ENCODE measurements at regions not wholly inside any gene's neighbourhood (a gene's known extent, or its start where the extent isn't known, plus 50 kb on each side); places are given as distances from the start of the nearest gene placed in this dataset.

DNA sequence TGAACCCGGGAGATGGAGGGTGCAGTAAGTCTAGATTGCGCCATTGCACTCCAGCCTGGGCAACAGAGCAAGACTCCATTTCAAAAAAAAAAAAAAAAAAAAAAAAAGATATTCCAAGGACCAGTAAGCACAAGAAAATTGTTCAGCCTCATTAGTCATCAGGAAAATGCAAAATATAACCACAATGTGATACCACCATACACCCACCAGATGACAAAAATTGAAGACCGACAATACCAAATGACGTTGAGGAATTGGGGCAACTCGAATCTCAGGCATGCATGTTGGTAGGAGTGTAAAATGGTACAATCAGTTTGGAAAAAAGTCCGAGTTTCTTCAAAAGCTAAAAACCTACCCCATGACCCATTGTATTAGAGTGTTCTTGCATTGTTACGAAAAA is 130.2 kb upstream of the FAM9B start:
- no peak overlapping the region for H3K27ac ChIP-seq
- H3K36me3 ChIP-seq = no peaks in the 10 kb centered on the region
- no peaks in the 10 kb centered on the region for H3K27me3 ChIP-seq
- TF ChIP-seq, protein P1, sequence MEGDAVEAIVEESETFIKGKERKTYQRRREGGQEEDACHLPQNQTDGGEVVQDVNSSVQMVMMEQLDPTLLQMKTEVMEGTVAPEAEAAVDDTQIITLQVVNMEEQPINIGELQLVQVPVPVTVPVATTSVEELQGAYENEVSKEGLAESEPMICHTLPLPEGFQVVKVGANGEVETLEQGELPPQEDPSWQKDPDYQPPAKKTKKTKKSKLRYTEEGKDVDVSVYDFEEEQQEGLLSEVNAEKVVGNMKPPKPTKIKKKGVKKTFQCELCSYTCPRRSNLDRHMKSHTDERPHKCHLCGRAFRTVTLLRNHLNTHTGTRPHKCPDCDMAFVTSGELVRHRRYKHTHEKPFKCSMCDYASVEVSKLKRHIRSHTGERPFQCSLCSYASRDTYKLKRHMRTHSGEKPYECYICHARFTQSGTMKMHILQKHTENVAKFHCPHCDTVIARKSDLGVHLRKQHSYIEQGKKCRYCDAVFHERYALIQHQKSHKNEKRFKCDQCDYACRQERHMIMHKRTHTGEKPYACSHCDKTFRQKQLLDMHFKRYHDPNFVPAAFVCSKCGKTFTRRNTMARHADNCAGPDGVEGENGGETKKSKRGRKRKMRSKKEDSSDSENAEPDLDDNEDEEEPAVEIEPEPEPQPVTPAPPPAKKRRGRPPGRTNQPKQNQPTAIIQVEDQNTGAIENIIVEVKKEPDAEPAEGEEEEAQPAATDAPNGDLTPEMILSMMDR (IDR thresholded peaks at IDR 0.05) = no peak
- H3K4me3 ChIP-seq (ENCODE audit: low read depth in 1 of 2, low read length in 1 of 2) = no peak overlapping the region
- no peaks in the 10 kb centered on the region for H3K4me1 ChIP-seq (ENCODE audit: control insufficient read depth in 1 of 2, insufficient read depth in 1 of 2, low read depth in 1 of 2, low read length in 1 of 2)
- no peaks in the 10 kb centered on the region for H3K9me3 ChIP-seq

DNA sequence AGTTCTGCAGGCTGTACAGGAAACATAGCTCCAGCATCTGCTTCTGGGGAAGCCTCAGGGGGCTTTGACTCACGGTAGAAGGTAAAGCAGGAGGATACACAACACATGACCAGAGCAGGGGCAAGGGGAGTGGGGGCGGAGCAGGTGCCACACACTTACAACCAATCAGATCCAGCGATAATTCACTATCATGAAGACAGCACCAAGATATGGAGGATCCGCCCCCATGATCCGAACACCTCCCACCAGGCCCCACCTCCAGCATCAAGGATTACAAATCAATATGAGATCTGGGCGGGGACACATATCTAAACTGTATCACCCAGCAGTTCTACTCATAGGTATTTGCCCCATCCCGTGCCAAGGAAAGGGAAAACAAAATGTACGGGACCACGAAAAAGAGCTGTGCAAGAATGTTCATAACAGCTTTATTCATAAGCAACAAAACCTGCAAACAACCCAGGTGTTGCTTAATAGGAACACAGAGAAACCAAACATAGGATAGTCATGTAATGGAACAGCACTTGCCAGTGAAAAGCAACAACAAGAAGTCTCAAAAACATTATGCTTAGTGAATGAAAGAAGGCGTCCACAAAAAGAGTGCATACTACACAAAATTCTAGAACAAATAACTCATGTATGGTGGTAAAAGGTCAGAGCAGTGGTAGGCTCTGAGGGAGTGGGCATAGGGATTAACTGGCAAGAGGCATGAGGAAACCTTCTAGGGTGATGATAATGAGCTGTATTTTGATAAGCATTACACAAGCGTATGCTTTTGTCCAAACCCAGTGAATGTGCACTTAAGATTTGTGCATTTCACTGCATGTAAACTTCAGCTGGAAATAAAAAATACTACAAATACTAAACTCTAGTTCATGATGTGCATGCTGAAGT is 130.9 kb upstream of the FAM9B start:
- Histone ChIP-seq H3K36me3 (no peaks in the 10 kb centered on the region), H3K4me1 (ENCODE audit: control insufficient read depth in 1 of 2, insufficient read depth in 1 of 2, low read depth in 1 of 2, low read length in 1 of 2) (no peaks in the 10 kb centered on the region), H3K27ac (no peak overlapping the region), H3K9me3 (no peaks in the 10 kb centered on the region), H3K27me3 (no peaks in the 10 kb centered on the region), H3K4me3 (ENCODE audit: low read depth in 1 of 2, low read length in 1 of 2) (no peak overlapping the region)
- TF ChIP-seq, protein P1 (IDR thresholded peaks at IDR 0.05) = no peak

DNA sequence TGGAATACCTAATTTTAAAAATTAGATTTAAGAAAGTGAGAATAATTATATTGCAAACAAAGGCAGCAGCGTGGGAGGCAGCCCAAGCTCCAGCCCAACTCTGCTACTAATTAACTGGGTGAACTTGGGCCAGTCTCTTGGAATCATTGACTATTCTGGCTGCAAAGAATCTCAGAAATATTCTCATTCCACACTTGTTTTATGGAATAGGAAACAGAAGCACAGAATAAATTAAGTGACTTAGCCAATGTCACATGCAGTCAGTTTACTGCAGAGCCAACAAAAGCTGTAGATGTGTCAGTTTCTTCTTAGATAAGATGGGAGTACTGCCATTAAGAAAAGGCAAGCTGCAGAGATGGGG is 132.6 kb upstream of the FAM9B start:
- Histone ChIP-seq H3K27ac (no peak overlapping the region), H3K36me3 (no peaks in the 10 kb centered on the region), H3K4me1 (ENCODE audit: control insufficient read depth in 1 of 2, insufficient read depth in 1 of 2, low read depth in 1 of 2, low read length in 1 of 2) (no peaks in the 10 kb centered on the region), H3K4me3 (ENCODE audit: low read depth in 1 of 2, low read length in 1 of 2) (no peak overlapping the region), H3K27me3 (no peaks in the 10 kb centered on the region), H3K9me3 (no peaks in the 10 kb centered on the region)
- TF ChIP-seq, protein P1 (IDR thresholded peaks at IDR 0.05) = no peak

DNA sequence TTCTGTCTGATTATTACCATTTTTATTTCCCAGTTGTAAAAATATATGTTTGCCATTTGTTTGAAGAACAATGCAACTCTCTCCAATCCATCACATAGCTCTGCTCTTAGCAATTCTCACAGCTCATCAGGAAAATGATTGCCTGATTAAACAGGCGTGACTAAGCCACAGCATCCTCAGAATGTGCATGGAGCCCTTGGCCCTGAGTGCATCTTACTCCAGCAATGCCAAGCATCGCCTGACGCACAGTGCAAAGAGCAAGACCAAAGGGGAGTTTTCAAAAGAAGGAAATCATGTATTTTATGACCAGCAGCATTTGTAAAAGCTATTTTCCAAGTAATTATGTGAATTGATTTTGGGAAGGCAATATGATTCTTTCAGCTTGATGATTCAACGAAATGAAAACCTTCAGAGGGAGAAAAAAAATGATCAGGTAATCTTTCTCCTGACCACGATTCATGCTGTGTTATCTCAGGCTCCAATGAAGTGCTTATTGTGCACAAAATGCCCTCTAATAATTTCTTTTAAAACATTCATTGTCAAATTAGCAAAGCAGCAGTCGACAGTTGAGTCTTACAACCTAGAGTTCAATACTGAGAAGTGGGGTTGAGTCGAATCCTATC is 138.0 kb upstream of the FAM9B start:
- Histone ChIP-seq H3K27me3 (no peaks in the 10 kb centered on the region), H3K27ac (no peak overlapping the region)

DNA sequence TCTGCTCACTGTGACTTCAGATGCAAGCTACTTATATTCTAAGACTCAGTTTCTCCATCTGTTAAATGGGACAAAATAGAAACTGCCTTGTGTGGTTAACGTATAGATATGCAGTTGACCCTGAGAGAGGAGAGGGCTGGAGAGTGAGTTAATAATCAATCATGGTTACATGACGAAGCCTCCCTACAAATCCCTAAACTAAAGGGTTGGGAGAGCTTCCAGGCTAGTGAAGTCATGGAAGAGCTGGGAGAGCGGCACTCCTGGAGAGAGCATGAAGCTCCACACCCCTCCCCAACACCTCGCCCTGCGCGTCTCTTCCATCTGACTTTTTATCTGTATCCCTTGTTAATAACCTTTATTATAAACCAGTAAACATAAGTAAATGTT is 138.5 kb upstream of the FAM9B start:
- Histone ChIP-seq H3K27me3 (no peaks in the 10 kb centered on the region), H3K36me3 (no peaks in the 10 kb centered on the region), H3K9me3 (no peaks in the 10 kb centered on the region), H3K4me1 (ENCODE audit: control insufficient read depth in 1 of 2, insufficient read depth in 1 of 2, low read depth in 1 of 2, low read length in 1 of 2) (no peaks in the 10 kb centered on the region), H3K4me3 (ENCODE audit: low read depth in 1 of 2, low read length in 1 of 2) (no peak overlapping the region), H3K27ac (no peak overlapping the region)
- TF ChIP-seq, protein P1 (IDR thresholded peaks at IDR 0.05) = no peak

More for the DNA sequence above, 138.0 kb upstream of the FAM9B start:
- H3K4me3 ChIP-seq (ENCODE audit: low read depth in 1 of 2, low read length in 1 of 2) = no peak overlapping the region
- TF ChIP-seq, protein P1 (IDR thresholded peaks at IDR 0.05) = no peak
- H3K4me1 ChIP-seq (ENCODE audit: control insufficient read depth in 1 of 2, insufficient read depth in 1 of 2, low read depth in 1 of 2, low read length in 1 of 2) = no peaks in the 10 kb centered on the region
- H3K36me3 ChIP-seq = no peaks in the 10 kb centered on the region
- H3K9me3 ChIP-seq = no peaks in the 10 kb centered on the region

All from neutrophil (primary cell).